ENCODE measurements at regions not wholly inside any gene's neighbourhood (a gene's known extent, or its start where the extent isn't known, plus 50 kb on each side); places are given as distances from the start of the nearest gene placed in this dataset.
A peak's percentile ranks its signal among the peaks of the same experiment; 100 is the strongest.

GRCh38 chr12:130086248-130086647 lies 76.0 kb upstream of the FZD10 start:
- Histone ChIP-seq H3K4me3 (no peak overlapping the region), H3K4me1 (peaks cover 0 to 8% (median 0%) of the 10 kb centered on the region in 9 donors), H3K27ac (no peak overlapping the region), H3K27me3 (peaks cover 0 to 46% (median 21%) of the 10 kb centered on the region in 7 donors), H3K9me3 (no peaks in the 10 kb centered on the region), H3K36me3 (no peaks in the 10 kb centered on the region)
- DNase-seq, result no peak
- peak in 2 of 8 donors; percentile 41 to 42 for ATAC-seq
- TF ChIP-seq CTCF (IDR thresholded peaks at IDR 0.05), result no peak
- intact Hi-C loops (cut with DNase I), result no loop called here
- WGBS, 2 donors, result 19 to 20% methylated on average over 11 of the region's 11 CpGs

DNA sequence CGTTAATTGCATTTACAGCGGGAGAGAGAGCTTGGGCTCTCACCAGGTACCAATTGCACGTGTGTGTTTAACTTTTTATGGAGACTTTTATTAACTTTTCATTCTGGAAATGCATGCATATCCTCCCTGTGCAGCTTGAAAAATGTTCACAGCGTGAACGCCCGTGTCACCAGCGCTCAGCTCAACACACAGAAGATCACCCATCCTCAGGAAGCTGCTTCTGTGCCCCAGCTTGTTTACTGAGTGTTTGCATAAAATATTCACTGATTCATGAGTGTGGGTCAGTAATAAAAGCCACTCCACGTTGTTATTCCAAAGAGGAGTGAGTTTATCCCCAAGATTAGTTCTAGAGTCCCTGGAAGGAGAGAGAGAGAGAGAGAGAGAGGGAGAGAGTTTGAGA lies 75.5 kb upstream of the FZD10 start:
- H3K27ac ChIP-seq, result no peak overlapping the region
- no peaks in the 10 kb centered on the region for H3K36me3 ChIP-seq
- intact Hi-C loops (cut with DNase I), result no loop called here
- H3K9me3 ChIP-seq, result no peaks in the 10 kb centered on the region
- H3K4me1 ChIP-seq, result peaks cover 0 to 8% (median 0%) of the 10 kb centered on the region in 9 donors
- WGBS, 2 donors, result 26 to 30% methylated on average over 8 of the region's 8 CpGs
- TF ChIP-seq CTCF (IDR thresholded peaks at IDR 0.05), result no peak
- H3K27me3 ChIP-seq, result peaks cover 0 to 40% (median 21%) of the 10 kb centered on the region in 7 donors
- DNase-seq (no peak), ATAC-seq (no peak)
- H3K4me3 ChIP-seq, result no peak overlapping the region

- 65 to 70% methylated on average over 10 to 11 of the region's 11 CpGs for WGBS, 2 donors
- H3K4me3 ChIP-seq, result no peak overlapping the region
- ATAC-seq (no peak), DNase-seq (no peak)
- H3K4me1 ChIP-seq, result peaks cover 0 to 8% (median 0%) of the 10 kb centered on the region in 9 donors
- H3K36me3 ChIP-seq, result no peaks in the 10 kb centered on the region
- intact Hi-C loops (cut with DNase I), result no loop called here
- no peak for TF ChIP-seq CTCF (IDR thresholded peaks at IDR 0.05)
- no peak overlapping the region for H3K27ac ChIP-seq
- no peaks in the 10 kb centered on the region for H3K9me3 ChIP-seq
- peaks cover 0 to 36% (median 21%) of the 10 kb centered on the region in 7 donors for H3K27me3 ChIP-seq
Observed at GRCh38 chr12:130087222-130087621, 75.0 kb upstream of the FZD10 start.

DNA sequence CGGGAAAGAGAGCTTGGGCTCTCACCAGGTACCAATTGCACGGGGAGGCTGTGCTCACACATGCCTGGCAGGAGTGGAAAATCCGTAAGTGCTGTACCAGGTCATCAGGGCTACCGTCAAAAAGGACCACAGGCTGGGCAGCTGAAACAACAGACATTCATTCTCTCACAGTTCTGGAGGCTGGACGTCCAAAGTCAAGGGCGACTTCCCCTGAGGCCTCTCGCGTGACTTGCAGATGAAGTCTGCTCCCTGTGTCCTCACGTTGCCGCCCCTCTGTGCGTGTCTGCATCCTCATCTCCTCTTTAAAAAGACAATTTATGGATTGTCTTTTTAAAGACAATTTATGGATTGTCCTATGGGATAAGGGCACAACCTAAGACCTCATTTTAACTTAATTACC lies 73.8 kb upstream of the FZD10 start:
- intact Hi-C loops (cut with DNase I), result no loop called here
- DNase-seq, result no peak
- no peak for ATAC-seq
- no peak for TF ChIP-seq CTCF (IDR thresholded peaks at IDR 0.05)
- Histone ChIP-seq H3K36me3 (no peaks in the 10 kb centered on the region), H3K4me1 (peaks cover 0 to 8% (median 0%) of the 10 kb centered on the region in 9 donors), H3K27me3 (peaks cover 0 to 28% (median 16%) of the 10 kb centered on the region in 7 donors), H3K4me3 (no peak overlapping the region), H3K9me3 (no peaks in the 10 kb centered on the region), H3K27ac (no peak overlapping the region)
- WGBS, 2 donors, result 55 to 69% methylated on average over 11 of the region's 11 CpGs

Data from heart right ventricle (tissue), 16 donors.